Urinary bladder (tissue), 3 donors: ENCODE measurements at regions not wholly inside any gene's neighbourhood (a gene's known extent, or its start where the extent isn't known, plus 50 kb on each side); places are given as distances from the start of the nearest gene placed in this dataset.

Experiments
- DNase-seq: peaks from one replicate; pipeline ENCODE4 v3.0.0-alpha.2; 2015; ENCODE audit errors: extremely low spot score
- H3K27ac ChIP-seq: one replicate; pipeline ENCODE4 v1.5.1; 2013; ENCODE audit warnings: low read depth, mild to moderate bottlenecking, moderate library complexity
- H3K36me3 ChIP-seq: one replicate; pipeline ENCODE4 v1.6.1; 2013; ENCODE audit warnings: mild to moderate bottlenecking, moderate library complexity; ENCODE audit not compliant: insufficient read depth
- H3K4me1 ChIP-seq: one replicate; pipeline ENCODE4 v1.6.1; 2013; ENCODE audit warnings: mild to moderate bottlenecking, moderate library complexity; ENCODE audit not compliant: insufficient read depth
- H3K4me3 ChIP-seq: one replicate; pipeline ENCODE4 v1.5.1; 2013; ENCODE audit warnings: low read depth, low read length
- WGBS: extraction: QIAGEN DNeasy Blood & Tissue Kit; methylation state at CpG from one replicate; pipeline ENCODE4 v1.1.7; 2013; 5-methylcytosine and 5-hydroxymethylcytosine counted together
- donor health status: healthy with polysubstance abuse.
- donor health status: healthy.

- no peak for DNase-seq
- 51% methylated on average over 2 of the region's 2 CpGs for WGBS
Measured at GRCh38 chr12:98229540-98229924, 285.9 kb upstream of the TMPO start.

GRCh38 chr12:98232753-98233390 lies 282.5 kb upstream of the TMPO start:
- Histone ChIP-seq H3K4me3 (no peak overlapping the region), H3K4me1 (no peaks in the 10 kb centered on the region), H3K27ac (no peak overlapping the region), H3K36me3 (no peaks in the 10 kb centered on the region)
- DNase-seq: no peak
- WGBS: 82% methylated on average over 3 of the region's 3 CpGs

More at GRCh38 chr12:98229540-98229924, 285.9 kb upstream of the TMPO start:
- Histone ChIP-seq H3K27ac (no peak overlapping the region), H3K4me3 (no peak overlapping the region), H3K4me1 (no peaks in the 10 kb centered on the region), H3K36me3 (no peaks in the 10 kb centered on the region)

GRCh38 chr12:98235301-98235700 lies 280.1 kb upstream of the TMPO start:
- Histone ChIP-seq H3K36me3 (no peaks in the 10 kb centered on the region), H3K27ac (no peak overlapping the region), H3K4me3 (no peak overlapping the region), H3K4me1 (no peaks in the 10 kb centered on the region)
- no peak for DNase-seq
- WGBS: 95% methylated on average over 2 of the region's 2 CpGs

- H3K4me3 ChIP-seq: no peak overlapping the region
- no peak overlapping the region for H3K27ac ChIP-seq
- WGBS: 54% methylated on average over 4 of the region's 4 CpGs
- no peaks in the 10 kb centered on the region for H3K36me3 ChIP-seq
- no peaks in the 10 kb centered on the region for H3K4me1 ChIP-seq
- DNase-seq: no peak
Measured at GRCh38 chr12:98238515-98239130, 276.8 kb upstream of the TMPO start.

GRCh38 chr12:98243190-98243589 lies 272.2 kb upstream of the TMPO start:
- 85% methylated on average over 1 of the region's 1 CpG for WGBS
- Histone ChIP-seq H3K4me3 (no peak overlapping the region), H3K36me3 (no peaks in the 10 kb centered on the region), H3K4me1 (no peaks in the 10 kb centered on the region), H3K27ac (no peak overlapping the region)
- DNase-seq: no peak

GRCh38 chr12:98244136-98244535 lies 271.3 kb upstream of the TMPO start:
- no peaks in the 10 kb centered on the region for H3K4me1 ChIP-seq
- WGBS: 42% methylated on average over 2 of the region's 2 CpGs
- H3K36me3 ChIP-seq: no peaks in the 10 kb centered on the region
- H3K4me3 ChIP-seq: no peak overlapping the region
- no peak overlapping the region for H3K27ac ChIP-seq
- DNase-seq: no peak

- no peak for DNase-seq
- no peaks in the 10 kb centered on the region for H3K36me3 ChIP-seq
- no peak overlapping the region for H3K4me3 ChIP-seq
- no peak overlapping the region for H3K27ac ChIP-seq
- 33% methylated on average over 7 of the region's 7 CpGs for WGBS
- H3K4me1 ChIP-seq: no peaks in the 10 kb centered on the region
Measured at GRCh38 chr12:98253207-98254037, 262.0 kb upstream of the TMPO start.

- no peaks in the 10 kb centered on the region for H3K4me1 ChIP-seq
- no peak for DNase-seq
- H3K36me3 ChIP-seq: no peaks in the 10 kb centered on the region
- H3K27ac ChIP-seq: no peak overlapping the region
- 96% methylated on average over 1 of the region's 1 CpG for WGBS
- H3K4me3 ChIP-seq: no peak overlapping the region
Measured at GRCh38 chr12:98256830-98257229, 258.6 kb upstream of the TMPO start.

GRCh38 chr12:98259693-98260092 lies 255.7 kb upstream of the TMPO start:
- no peak for DNase-seq
- 29% methylated on average over 5 of the region's 5 CpGs for WGBS
- Histone ChIP-seq H3K27ac (no peak overlapping the region), H3K36me3 (no peaks in the 10 kb centered on the region), H3K4me1 (no peaks in the 10 kb centered on the region), H3K4me3 (no peak overlapping the region)

GRCh38 chr12:98260276-98260675 lies 255.1 kb upstream of the TMPO start:
- no peaks in the 10 kb centered on the region for H3K36me3 ChIP-seq
- 67% methylated on average over 5 of the region's 5 CpGs for WGBS
- DNase-seq: no peak
- no peaks in the 10 kb centered on the region for H3K4me1 ChIP-seq
- no peak overlapping the region for H3K27ac ChIP-seq
- no peak overlapping the region for H3K4me3 ChIP-seq

GRCh38 chr12:98262902-98263301 lies 252.5 kb upstream of the TMPO start:
- 76% methylated on average over 6 of the region's 6 CpGs for WGBS
- no peaks in the 10 kb centered on the region for H3K4me1 ChIP-seq
- no peak overlapping the region for H3K4me3 ChIP-seq
- no peaks in the 10 kb centered on the region for H3K36me3 ChIP-seq
- no peak overlapping the region for H3K27ac ChIP-seq
- DNase-seq: no peak

GRCh38 chr12:98274430-98275130 lies 240.8 kb upstream of the TMPO start:
- Histone ChIP-seq H3K36me3 (no peaks in the 10 kb centered on the region), H3K27ac (no peak overlapping the region), H3K4me1 (no peaks in the 10 kb centered on the region), H3K4me3 (no peak overlapping the region)
- WGBS: 55% methylated on average over 5 of the region's 5 CpGs
- DNase-seq: no peak

GRCh38 chr12:98275131-98275475 lies 240.3 kb upstream of the TMPO start:
- no peak overlapping the region for H3K4me3 ChIP-seq
- 92% methylated on average over 4 of the region's 4 CpGs for WGBS

More at GRCh38 chr12:98275131-98275475, 240.3 kb upstream of the TMPO start:
- Histone ChIP-seq H3K36me3 (no peaks in the 10 kb centered on the region), H3K27ac (no peak overlapping the region), H3K4me1 (no peaks in the 10 kb centered on the region)
- DNase-seq: no peak
